ENCODE measurements at regions not wholly inside any gene's neighbourhood (a gene's known extent, or its start where the extent isn't known, plus 50 kb on each side); places are given as distances from the start of the nearest gene placed in this dataset.

- 0 out of 2 replicates have a peak, but pooled peaks have one; percentile 53 for TF ChIP-seq ZNF646 (CRISPR knock-in tag; IDR thresholded peaks at IDR 0.05)
- peak; percentile 92 for TF ChIP-seq ZNF629 (CRISPR knock-in tag; conservative IDR thresholded peaks at IDR 0.05)
- TF ChIP-seq ZNF816 (CRISPR knock-in tag; IDR thresholded peaks at IDR 0.05; ENCODE audit: borderline replicate concordance) = 0 out of 2 replicates have a peak, but pooled peaks have one; percentile 27
- peak; percentile 92 for TF ChIP-seq HDAC2 (CRISPR knock-in tag; IDR thresholded peaks at IDR 0.05)
- peak; percentile 42 for TF ChIP-seq ASH2L (IDR thresholded peaks at IDR 0.05; ENCODE audit: insufficient read length, low read depth, low read length)
- TF ChIP-seq ZNF549 (CRISPR knock-in tag; IDR thresholded peaks at IDR 0.05) = 0 out of 2 replicates have a peak, but pooled peaks have one; percentile 18
- peak; percentile 59; the same call in 1 of the 2 replicates for TF ChIP-seq PBX2 (CRISPR knock-in tag; IDR thresholded peaks at IDR 0.05)
Observed at GRCh38 chr10:61063034-61063433, 119.0 kb upstream of the RHOBTB1 start (continued).
